ENCODE measurements at regions not wholly inside any gene's neighbourhood (a gene's known extent, or its start where the extent isn't known, plus 50 kb on each side); places are given as distances from the start of the nearest gene placed in this dataset.
"Not testable (repeated sequence)": the region's sequence is repeated elsewhere in the genome, so short reads cannot be mapped to it uniquely, and the experiment has no call there.

DNA sequence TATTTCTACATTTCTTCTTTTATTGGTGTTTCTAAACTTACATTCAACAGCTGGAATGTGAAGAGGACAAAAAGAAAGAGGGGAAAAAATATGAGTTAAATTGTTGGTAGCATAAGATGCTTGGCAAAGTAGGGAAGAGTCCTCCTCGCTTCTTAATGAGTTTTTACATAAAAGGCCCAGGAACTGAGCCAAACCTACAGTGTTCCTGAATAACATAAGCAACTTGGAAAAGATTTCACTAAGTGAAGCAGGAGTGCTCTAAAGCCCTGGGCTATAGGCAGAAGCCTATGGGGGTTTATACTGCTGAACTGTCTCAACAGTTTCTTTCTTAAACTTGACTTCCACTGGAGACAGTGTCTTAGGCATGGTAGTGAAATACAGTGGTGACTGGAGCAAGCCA, 115.0 kb upstream of the USP25 start:
- no peak for DNase-seq (ENCODE audit: low read depth in 2 of 2)

GRCh38 chr21:15616864-15617574, 112.8 kb upstream of the USP25 start:
- DNase-seq (ENCODE audit: low read depth in 2 of 2): no peak

DNA sequence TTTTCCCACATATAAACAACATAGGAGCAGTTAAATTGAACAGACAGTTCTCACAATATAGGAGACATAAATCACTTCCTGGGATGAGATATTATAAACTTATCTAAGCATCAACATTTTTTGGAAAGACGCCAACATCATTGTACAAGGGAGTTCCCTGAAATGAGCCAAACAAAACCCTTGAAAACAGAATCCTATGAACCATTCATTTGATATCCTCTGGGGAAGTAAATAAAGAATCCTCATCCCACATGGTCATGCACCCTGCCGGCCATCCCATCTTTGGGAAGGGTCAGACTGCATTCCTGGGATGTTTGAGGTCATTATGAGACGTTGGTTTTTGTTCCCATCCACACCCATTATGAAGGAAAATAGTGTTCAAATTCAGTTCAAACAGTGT, 111.8 kb upstream of the USP25 start:
- no peak for DNase-seq (ENCODE audit: low read depth in 2 of 2)

- no peak for DNase-seq (ENCODE audit: low read depth in 2 of 2)
Observed at GRCh38 chr21:15620892-15621291, 108.9 kb upstream of the USP25 start.

GRCh38 chr21:15624646-15625045, 105.1 kb upstream of the USP25 start:
- DNase-seq (ENCODE audit: low read depth in 2 of 2): no peak

- DNase-seq (ENCODE audit: low read depth in 2 of 2): no peak
Observed at GRCh38 chr21:15625363-15625762, 104.4 kb upstream of the USP25 start.

- DNase-seq (ENCODE audit: low read depth in 2 of 2): no peak
Observed at GRCh38 chr21:15626031-15626430, 103.8 kb upstream of the USP25 start.

GRCh38 chr21:15627011-15627410, 102.8 kb upstream of the USP25 start:
- no peak for DNase-seq (ENCODE audit: low read depth in 2 of 2)

- no peak for DNase-seq (ENCODE audit: low read depth in 2 of 2)
Observed at GRCh38 chr21:15627823-15628222, 102.0 kb upstream of the USP25 start.

- DNase-seq (ENCODE audit: low read depth in 2 of 2): no peak
Observed at GRCh38 chr21:15631342-15631741, 98.4 kb upstream of the USP25 start.

- not testable (repeated sequence) for DNase-seq (ENCODE audit: low read depth in 2 of 2)
Observed at GRCh38 chr21:15634541-15634940, 95.2 kb upstream of the USP25 start.

- DNase-seq (ENCODE audit: low read depth in 2 of 2): no peak
Observed at GRCh38 chr21:15638856-15639549, 90.8 kb upstream of the USP25 start.

DNA sequence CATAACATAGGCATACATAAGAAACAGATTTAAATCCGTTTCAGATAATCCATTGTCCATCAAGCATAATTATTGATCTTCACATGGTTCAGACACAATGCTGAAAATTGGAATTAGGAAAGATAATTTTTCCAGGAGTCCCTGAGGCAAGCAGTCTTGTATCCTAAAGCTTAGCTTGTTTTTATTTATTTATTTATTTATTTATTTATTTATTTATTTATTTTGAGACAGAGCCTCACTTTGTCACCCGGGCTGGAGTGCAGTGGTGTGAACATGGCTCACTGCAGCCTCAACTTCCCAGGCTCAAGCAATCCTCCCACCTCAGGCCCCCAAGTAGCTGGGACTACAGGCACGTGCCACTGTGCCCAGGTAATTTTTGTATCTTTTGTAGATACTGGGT, 89.7 kb upstream of the USP25 start:
- DNase-seq (ENCODE audit: low read depth in 2 of 2): not testable (repeated sequence)

GRCh38 chr21:15644489-15644888, 85.3 kb upstream of the USP25 start:
- DNase-seq (ENCODE audit: low read depth in 2 of 2): no peak

GRCh38 chr21:15645830-15646229, 84.0 kb upstream of the USP25 start:
- no peak for DNase-seq (ENCODE audit: low read depth in 2 of 2)

GRCh38 chr21:15650735-15651134, 79.0 kb upstream of the USP25 start:
- DNase-seq (ENCODE audit: low read depth in 2 of 2): no peak

GRCh38 chr21:15651172-15651571, 78.6 kb upstream of the USP25 start:
- DNase-seq (ENCODE audit: low read depth in 2 of 2): no peak

GRCh38 chr21:15653710-15654109, 76.1 kb upstream of the USP25 start:
- DNase-seq (ENCODE audit: low read depth in 2 of 2): no peak

- no peak for DNase-seq (ENCODE audit: low read depth in 2 of 2)
Observed at GRCh38 chr21:15654171-15654570, 75.6 kb upstream of the USP25 start.

DNA sequence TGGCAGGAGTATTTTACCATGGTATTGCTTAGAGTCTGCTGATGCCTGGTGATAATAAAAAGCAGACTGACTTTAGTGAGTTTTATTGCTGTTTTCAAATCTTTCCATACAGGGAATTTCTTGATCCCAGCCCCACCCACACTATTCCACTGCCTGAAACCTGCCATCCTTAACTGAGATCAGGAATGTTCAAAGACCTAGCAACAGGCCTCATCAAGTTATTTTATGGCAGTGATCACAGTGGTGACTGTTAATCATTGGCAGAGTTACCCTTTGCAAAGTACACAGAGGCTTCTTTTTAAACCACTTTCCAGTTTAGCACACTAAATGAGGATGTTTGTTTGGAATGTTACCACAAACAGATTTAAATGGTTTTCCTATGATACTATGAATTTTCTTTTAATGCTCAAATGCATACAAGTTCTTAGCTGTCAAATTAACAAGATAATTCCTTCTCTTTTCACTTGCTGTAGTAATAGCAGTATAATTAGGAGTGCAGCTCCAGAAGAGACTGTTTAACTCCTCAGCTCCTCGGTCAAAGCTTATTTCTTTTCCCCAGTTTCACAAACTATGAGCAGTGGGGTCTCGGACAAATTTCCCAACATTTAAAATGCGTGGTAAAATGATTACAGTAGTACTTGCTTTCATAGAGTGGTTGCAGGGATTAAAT, 69.9 kb upstream of the USP25 start:
- DNase-seq (ENCODE audit: low read depth in 2 of 2): no peak

GRCh38 chr21:15660423-15660804, 69.4 kb upstream of the USP25 start:
- no peak for DNase-seq (ENCODE audit: low read depth in 2 of 2)

- no peak for DNase-seq (ENCODE audit: low read depth in 2 of 2)
Observed at GRCh38 chr21:15667010-15667409, 62.8 kb upstream of the USP25 start.

DNA sequence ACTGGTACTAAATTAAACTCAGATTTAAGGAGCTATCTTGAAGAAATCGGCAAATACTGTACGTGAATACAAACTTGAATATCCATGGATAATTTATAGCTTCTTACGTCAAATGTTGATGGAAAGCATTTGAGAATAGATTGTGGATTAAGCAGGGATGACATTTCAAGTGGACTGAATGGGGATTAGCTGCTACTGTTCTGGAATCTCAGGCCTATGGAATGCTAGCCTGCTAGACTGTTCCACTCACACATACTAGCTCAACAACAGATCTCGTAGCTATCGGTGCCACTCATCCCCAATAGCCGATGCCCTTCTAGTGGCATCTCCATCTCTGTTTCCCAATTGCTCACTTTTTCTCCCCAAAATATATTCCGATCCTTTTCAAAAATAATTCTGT, 62.0 kb upstream of the USP25 start:
- DNase-seq (ENCODE audit: low read depth in 2 of 2): no peak

Measured in stimulated activated CD8-positive, alpha-beta memory T cell treated with anti-CD3 and anti-CD28 coated beads, Interleukin-15, amount 100 ng/mL, for 48 hours (primary cell).